RWPE2 (cell line): ENCODE measurements at regions not wholly inside any gene's neighbourhood (a gene's known extent, or its start where the extent isn't known, plus 50 kb on each side); places are given as distances from the start of the nearest gene placed in this dataset.
"Not testable (repeated sequence)": the region's sequence is repeated elsewhere in the genome, so short reads cannot be mapped to it uniquely, and the experiment has no call there.

Experiments
- ATAC-seq: fragments of 200-7000 bp; cut with Tn5 transposase; 3 replicates; pipeline ENCODE4 v1.9.1; 2021; ENCODE audit warnings: low read depth
- DNase-seq: peaks from one replicate; pipeline ENCODE4 v3.0.0-alpha.2; 2020; ENCODE audit warnings: low spot score
- H3K27ac ChIP-seq: fragments of 450-650 bp; 2 replicates; pipeline ENCODE4 v1.5.1; 2017; ENCODE audit warnings: mild to moderate bottlenecking; ENCODE audit not compliant: poor library complexity, severe bottlenecking
- H3K27me3 ChIP-seq: fragments of 250-450 bp; sonication (Bioruptor Pico); 2 replicates; pipeline ENCODE4 v1.5.1; 2021; ENCODE audit warnings: mild to moderate bottlenecking, moderate library complexity; ENCODE audit not compliant: insufficient read depth, poor library complexity, severe bottlenecking
- H3K36me3 ChIP-seq: fragments of 250-450 bp; sonication (Bioruptor Pico); 2 replicates; pipeline ENCODE4 v1.5.1; 2020; ENCODE audit warnings: low read depth, mild to moderate bottlenecking, moderate library complexity
- H3K4me1 ChIP-seq: fragments of 250-450 bp; sonication (Bioruptor Pico); 2 replicates; pipeline ENCODE4 v1.5.1; 2021; ENCODE audit warnings: mild to moderate bottlenecking, moderate library complexity; ENCODE audit not compliant: insufficient read depth, poor library complexity, severe bottlenecking
- H3K4me3 ChIP-seq: fragments of 250-450 bp; sonication (Bioruptor Pico); 2 replicates; pipeline ENCODE4 v1.5.1; 2021; ENCODE audit warnings: mild to moderate bottlenecking, moderate library complexity; ENCODE audit not compliant: severe bottlenecking
- H3K9me3 ChIP-seq: fragments of 250-450 bp; sonication (Bioruptor Pico); 2 replicates; pipeline ENCODE4 v1.5.1; 2021; ENCODE audit warnings: mild to moderate bottlenecking, moderate library complexity; ENCODE audit not compliant: severe bottlenecking
- TF ChIP-seq, protein P1 (sequence below): fragments of 450-650 bp; IDR thresholded peaks from one replicate; pipeline ENCODE4 v1.5.1; 2017; ENCODE audit warnings: mild to moderate bottlenecking, moderate library complexity; ENCODE audit not compliant: poor library complexity, severe bottlenecking

DNA sequence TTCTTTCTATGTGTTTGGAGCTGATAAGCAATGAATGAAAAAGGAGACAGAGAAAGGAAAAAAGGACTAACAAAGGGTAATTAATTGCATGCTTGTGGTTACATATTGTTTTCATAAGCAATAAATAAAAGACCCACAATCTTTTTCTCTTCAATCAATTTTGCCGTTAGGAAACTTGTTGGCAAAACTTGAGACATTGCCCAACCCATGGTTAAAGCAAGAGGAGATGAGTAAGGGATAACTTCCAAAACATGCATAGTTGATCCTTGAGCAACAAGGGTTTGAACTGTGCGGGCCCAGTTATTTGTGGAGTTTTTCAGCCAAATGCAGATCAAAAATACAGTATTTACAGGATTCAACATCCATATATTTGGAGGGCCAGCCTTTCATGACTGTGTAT lies 572.4 kb downstream of the AMY1C start:
- Histone ChIP-seq H3K27me3 (no peaks in the 10 kb centered on the region), H3K4me3 (no peak overlapping the region), H3K27ac (no peak overlapping the region), H3K4me1 (no peaks in the 10 kb centered on the region), H3K9me3 (no peaks in the 10 kb centered on the region), H3K36me3 (no peaks in the 10 kb centered on the region)
- TF ChIP-seq, protein P1, sequence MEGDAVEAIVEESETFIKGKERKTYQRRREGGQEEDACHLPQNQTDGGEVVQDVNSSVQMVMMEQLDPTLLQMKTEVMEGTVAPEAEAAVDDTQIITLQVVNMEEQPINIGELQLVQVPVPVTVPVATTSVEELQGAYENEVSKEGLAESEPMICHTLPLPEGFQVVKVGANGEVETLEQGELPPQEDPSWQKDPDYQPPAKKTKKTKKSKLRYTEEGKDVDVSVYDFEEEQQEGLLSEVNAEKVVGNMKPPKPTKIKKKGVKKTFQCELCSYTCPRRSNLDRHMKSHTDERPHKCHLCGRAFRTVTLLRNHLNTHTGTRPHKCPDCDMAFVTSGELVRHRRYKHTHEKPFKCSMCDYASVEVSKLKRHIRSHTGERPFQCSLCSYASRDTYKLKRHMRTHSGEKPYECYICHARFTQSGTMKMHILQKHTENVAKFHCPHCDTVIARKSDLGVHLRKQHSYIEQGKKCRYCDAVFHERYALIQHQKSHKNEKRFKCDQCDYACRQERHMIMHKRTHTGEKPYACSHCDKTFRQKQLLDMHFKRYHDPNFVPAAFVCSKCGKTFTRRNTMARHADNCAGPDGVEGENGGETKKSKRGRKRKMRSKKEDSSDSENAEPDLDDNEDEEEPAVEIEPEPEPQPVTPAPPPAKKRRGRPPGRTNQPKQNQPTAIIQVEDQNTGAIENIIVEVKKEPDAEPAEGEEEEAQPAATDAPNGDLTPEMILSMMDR: no peak
- ATAC-seq: no peak
- no peak for DNase-seq

DNA sequence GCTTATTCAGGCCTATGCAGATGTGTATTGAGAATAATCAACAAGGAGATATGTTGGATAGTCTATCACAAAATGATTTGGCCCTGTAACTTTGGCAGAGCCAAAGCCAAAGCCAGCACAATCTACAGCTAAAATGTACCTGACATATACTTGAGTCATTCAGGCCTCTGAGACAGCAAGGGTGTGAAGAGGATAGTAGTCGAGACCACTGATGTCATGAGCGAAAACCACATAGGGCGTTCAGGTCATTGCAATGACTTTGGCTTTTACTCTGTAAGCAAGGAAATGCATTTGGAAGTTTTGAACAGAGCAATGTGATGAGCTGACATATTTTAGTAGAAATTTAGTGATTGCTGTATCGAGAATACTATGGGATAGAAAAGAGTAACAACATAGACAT lies 579.6 kb downstream of the AMY1C start:
- ATAC-seq (no peak), DNase-seq (no peak)
- Histone ChIP-seq H3K4me3 (no peak overlapping the region), H3K36me3 (no peaks in the 10 kb centered on the region), H3K27ac (no peak overlapping the region), H3K27me3 (no peaks in the 10 kb centered on the region), H3K4me1 (no peaks in the 10 kb centered on the region), H3K9me3 (no peaks in the 10 kb centered on the region)
- TF ChIP-seq, protein P1: no peak

DNA sequence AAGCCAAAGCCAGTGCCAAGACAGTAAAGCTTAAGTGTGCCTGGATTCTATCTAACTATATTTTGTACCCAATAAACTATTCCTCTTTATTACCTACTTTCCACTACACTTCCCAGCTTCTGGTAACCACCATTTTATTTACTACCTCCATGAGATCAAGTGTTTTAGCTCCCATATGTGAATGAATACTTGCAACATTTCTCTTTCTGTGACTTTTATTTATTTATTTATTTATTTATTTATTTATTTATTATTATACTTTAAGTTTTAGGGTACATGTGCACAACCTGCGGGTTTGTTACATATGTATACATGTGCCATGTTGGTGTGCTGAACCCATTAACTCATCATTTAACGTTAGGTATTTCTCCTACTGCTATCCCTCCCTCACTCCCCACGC lies 582.1 kb downstream of the AMY1C start:
- ATAC-seq (no peak), DNase-seq (no peak)
- H3K9me3 ChIP-seq: no peaks in the 10 kb centered on the region
- no peak overlapping the region for H3K4me3 ChIP-seq
- no peaks in the 10 kb centered on the region for H3K36me3 ChIP-seq
- H3K4me1 ChIP-seq: no peaks in the 10 kb centered on the region
- no peak overlapping the region for H3K27ac ChIP-seq
- TF ChIP-seq, protein P1: no peak
- no peaks in the 10 kb centered on the region for H3K27me3 ChIP-seq

DNA sequence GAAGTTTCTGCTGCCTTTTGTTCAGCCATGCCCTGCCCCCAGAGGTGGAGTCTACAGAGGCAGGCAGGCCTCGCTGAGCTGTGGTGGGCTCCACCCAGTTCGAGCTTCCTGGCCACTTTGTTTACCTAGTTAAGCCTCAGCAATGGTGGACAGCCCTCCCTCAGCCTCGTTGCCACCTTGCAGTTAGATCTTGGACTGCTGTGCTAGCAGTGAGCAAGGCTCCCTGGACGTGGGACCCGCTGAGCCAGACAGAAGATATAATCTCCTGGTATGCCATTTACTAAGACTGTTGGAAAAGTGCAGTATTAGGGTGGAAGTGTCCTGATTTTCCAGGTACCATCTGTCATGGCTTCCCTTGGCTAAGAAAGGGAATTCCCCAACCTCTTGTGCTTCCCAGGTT lies 588.2 kb downstream of the AMY1C start:
- H3K27ac ChIP-seq, H3K27me3 ChIP-seq, H3K9me3 ChIP-seq, DNase-seq, H3K36me3 ChIP-seq, ATAC-seq, H3K4me1 ChIP-seq, H3K4me3 ChIP-seq: not testable (repeated sequence)

DNA sequence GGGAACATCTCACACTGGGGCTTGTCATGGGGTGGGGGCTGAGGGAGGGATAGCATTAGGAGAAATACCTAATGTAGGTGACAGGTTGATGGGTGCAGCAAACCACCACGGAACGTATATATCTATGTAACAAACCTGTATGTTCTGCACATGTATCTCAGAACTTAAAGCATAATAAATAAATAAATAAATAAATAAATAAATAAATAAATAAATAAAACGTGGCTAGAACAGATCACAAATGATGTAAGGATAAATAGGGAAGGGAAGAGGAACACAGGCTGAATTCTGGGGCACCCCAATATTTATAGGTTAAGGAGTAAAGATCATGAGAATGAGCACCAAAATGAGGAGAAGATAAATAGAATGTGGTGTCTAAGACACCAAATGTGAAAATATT lies 592.2 kb downstream of the AMY1C start:
- no peaks in the 10 kb centered on the region for H3K36me3 ChIP-seq
- H3K4me1 ChIP-seq: no peaks in the 10 kb centered on the region
- ATAC-seq (no peak), DNase-seq (no peak)
- no peaks in the 10 kb centered on the region for H3K27me3 ChIP-seq
- H3K9me3 ChIP-seq: no peaks in the 10 kb centered on the region
- TF ChIP-seq, protein P1: no peak
- H3K27ac ChIP-seq: no peak overlapping the region
- no peak overlapping the region for H3K4me3 ChIP-seq
